K562 (cell line): ENCODE measurements at regions not wholly inside any gene's neighbourhood (a gene's known extent, or its start where the extent isn't known, plus 50 kb on each side); places are given as distances from the start of the nearest gene placed in this dataset.

Experiments used
- ATAC-seq: fragments of 200-7000 bp; cut with Tn5 transposase; 3 replicates; pipeline ENCODE4 v1.9.1; 2020; ENCODE audit warnings: moderate library complexity
- BruUV-seq: library from RNA; stranded (reverse); fragments of 400-500 nt; replicated peaks from 2 replicates; lab custom pipeline; 2021; lab: Mats Ljungman, UMichigan
- CTCF ChIA-PET: fragments of 300-600 bp; formaldehyde crosslinking; extraction: SDS; loops from one replicate; lab custom pipeline; 2021; ENCODE audit warnings: low intra/inter-chr PET ratio; lab: Yijun Ruan, JAX
- POLR2A ChIA-PET: fragments of 300-600, 350-650 bp; sonication (Branson Sonifier 250); formaldehyde crosslinking; extraction: SDS; loops from one replicate; lab custom pipeline; 2021; ENCODE audit warnings: antibody characterized with exemption, inconsistent platforms; lab: Yijun Ruan, JAX
- DNase-seq, 4 experiments: peaks; one replicate each; pipeline versions ENCODE4 v3.0.0 to v3.0.0-alpha.2; 2011 to 2018; ENCODE audit warnings: low spot score in 3 of 4, mixed read lengths in 3 of 4; ENCODE audit errors: extremely low read depth in 1 of 4
- FAIRE-seq: peaks from 2 replicates; lab custom pipeline; 2011; peaks lifted over from hg19 to GRCh38; lab: Jason Lieb, UNC
- H2AFZ ChIP-seq: 2 replicates; pipeline ENCODE4 v1.6.0; 2011; ENCODE audit warnings: low read depth, low read length, control low read depth, inconsistent platforms
- H3K27ac ChIP-seq: fragments of 200-600 bp; 3 replicates; pipeline ENCODE4 v1.8.0; 2011; ENCODE audit warnings: low read depth, mild to moderate bottlenecking, control low read depth, inconsistent platforms, low read length, moderate library complexity, mixed read lengths; ENCODE audit errors: extremely low read depth
- H3K27me3 ChIP-seq, 2 experiments: fragments of 300-600 bp in 1 of 2; 2 replicates in 1 of 2; 3 replicates in 1 of 2; pipeline versions ENCODE4 v1.6.0 to v1.8.0; 2011; ENCODE audit warnings: inconsistent platforms in 2 of 2, low read length in 2 of 2, mild to moderate bottlenecking in 1 of 2, mixed read lengths in 1 of 2, moderate library complexity in 1 of 2; ENCODE audit not compliant: control insufficient read depth in 2 of 2, insufficient read depth in 2 of 2
- H3K36me3 ChIP-seq: fragments of 300-600 bp; 3 replicates; pipeline ENCODE4 v1.8.0; 2011; ENCODE audit warnings: mild to moderate bottlenecking, low read length, inconsistent platforms; ENCODE audit not compliant: control insufficient read depth, insufficient read depth
- H3K4me1 ChIP-seq, 2 experiments: fragments of 200-600 bp in 1 of 2; replicated peaks in 1 of 2; 2 replicates in 1 of 2; 3 replicates in 1 of 2; pipeline versions ENCODE4 v1.5.1 to v1.8.0; 2011; ENCODE audit warnings: inconsistent platforms in 2 of 2, low read length in 2 of 2, mild to moderate bottlenecking in 1 of 2, mixed read lengths in 1 of 2, moderate library complexity in 1 of 2; ENCODE audit not compliant: control insufficient read depth in 2 of 2, insufficient read depth in 2 of 2
- H3K4me2 ChIP-seq: 2 replicates; pipeline ENCODE4 v1.6.1; 2011; ENCODE audit warnings: low read length, control low read depth, inconsistent platforms, mixed read lengths; ENCODE audit not compliant: insufficient read depth
- H3K4me3 ChIP-seq: fragments of 200-600 bp; sonication (generic), shearing (Covaris generic); 2 replicates; pipeline ENCODE4 v1.5.1; 2016; ENCODE audit warnings: control low read depth, inconsistent platforms
- H3K79me2 ChIP-seq: fragments of 200-600 bp; 3 replicates; pipeline ENCODE4 v1.8.0; 2011; ENCODE audit warnings: low read length, inconsistent platforms; ENCODE audit not compliant: control insufficient read depth, insufficient read depth
- H3K9ac ChIP-seq, 2 experiments: 2 replicates each; pipeline versions ENCODE4 v1.6.0 to v1.6.1; 2011; ENCODE audit warnings: low read depth in 2 of 2, low read length in 2 of 2, control low read depth in 1 of 2, inconsistent platforms in 1 of 2, mild to moderate bottlenecking in 1 of 2, mixed read lengths in 1 of 2; ENCODE audit not compliant: insufficient read depth in 1 of 2
- H3K9me1 ChIP-seq: one replicate; pipeline ENCODE4 v1.6.0; 2011; ENCODE audit warnings: inconsistent platforms, mild to moderate bottlenecking, low read length, moderate library complexity; ENCODE audit not compliant: control insufficient read depth, insufficient read depth
- H3K9me3 ChIP-seq: replicated peaks from 2 replicates; pipeline ENCODE4 v1.5.1; 2011; ENCODE audit warnings: low read depth, low read length, inconsistent platforms; ENCODE audit not compliant: control insufficient read depth, insufficient read depth
- H4K20me1 ChIP-seq: replicated peaks from 2 replicates; pipeline ENCODE4 v1.6.1; 2011; ENCODE audit warnings: low read length, inconsistent platforms, mixed read lengths; ENCODE audit not compliant: control insufficient read depth, insufficient read depth
- ATF1 ChIP-seq, 2 experiments: fragments of 450-650 bp in 1 of 2; IDR thresholded peaks; 2 replicates each; pipeline ENCODE4 v1.6.1; 2016; ENCODE audit warnings: missing compliant biosample characterization in 1 of 2, missing genetic modification characterization in 1 of 2
- FOS ChIP-seq: IDR thresholded peaks from 3 replicates; pipeline ENCODE4 v1.6.1; 2011; ENCODE audit not compliant: insufficient read length; ENCODE audit errors: extremely low read depth
- HNRNPLL ChIP-seq: fragments of 200-400 bp; formaldehyde crosslinking; IDR thresholded peaks from 2 replicates; pipeline ENCODE4 v1.6.1; 2017; ENCODE audit warnings: low read length, low read depth, mild to moderate bottlenecking; ENCODE audit not compliant: poor library complexity, severe bottlenecking
- MAZ ChIP-seq, 2 experiments: fragments of 450-650 bp in 1 of 2; sonication (generic) in 1 of 2; formaldehyde crosslinking; IDR thresholded peaks in 1 of 2; conservative IDR thresholded peaks in 1 of 2; 2 replicates each; pipeline versions ENCODE4 v1.4.0 to v1.5.0; 2020; ENCODE audit warnings: mild to moderate bottlenecking in 1 of 2, missing genetic modification reagents in 1 of 2
- RAD21 ChIP-seq, 2 experiments: fragments of 250-450 bp in 1 of 2; fragments of 450-650 bp in 1 of 2; sonication (Bioruptor Pico) in 1 of 2; formaldehyde crosslinking in 1 of 2; IDR thresholded peaks in 1 of 2; conservative IDR thresholded peaks in 1 of 2; 2 replicates each; pipeline versions ENCODE4 v1.4.0 to v1.8.0; 2020 to 2022; ENCODE audit warnings: mild to moderate bottlenecking in 2 of 2, moderate library complexity in 1 of 2
- ZNF175 ChIP-seq: fragments of 200-800 bp; sonication (Bioruptor generic); IDR thresholded peaks from 2 replicates; pipeline ENCODE4 v1.6.1; 2016; ENCODE audit warnings: low read depth, mild to moderate bottlenecking, missing genetic modification characterization, missing compliant biosample characterization
- ZNF444 ChIP-seq: fragments of 250-450 bp; sonication (Bioruptor Pico); IDR thresholded peaks from 2 replicates; pipeline ENCODE4 v1.4.0; 2020; ENCODE audit warnings: mild to moderate bottlenecking, moderate library complexity
- ZNF644 ChIP-seq: fragments of 200-800 bp; sonication (Bioruptor generic); IDR thresholded peaks from 2 replicates; pipeline ENCODE4 v1.6.1; 2016; ENCODE audit warnings: low read depth, missing genetic modification characterization, missing compliant biosample characterization
- WGBS: fragments of 100-300 bp; shearing (Covaris generic); methylation state at CpG from one replicate; pipeline ENCODE4 v1.1.6; 2016; ENCODE audit warnings: low coverage, mixed read lengths; ENCODE audit not compliant: insufficient coverage; ENCODE audit errors: missing lambda C conversion rate; 5-methylcytosine and 5-hydroxymethylcytosine counted together
- in situ Hi-C: fragments of 300-500 bp; cut with MboI; formaldehyde crosslinking; loops from 4 replicates; pipeline ENCODE4 v1.15.0; 2018; ENCODE audit warnings: inconsistent platforms, mixed read lengths
- intact Hi-C: fragments of 100-400 bp; cut with micrococcal nuclease; formaldehyde crosslinking; loops from 2 replicates; pipeline ENCODE4 v1.14.2; 2022
- TF ChIP-seq, protein P1 (sequence below): fragments of 250-450 bp; sonication (Bioruptor Pico); IDR thresholded peaks from 2 replicates; pipeline ENCODE4 v1.4.0; 2020; ENCODE audit warnings: mild to moderate bottlenecking
- TF ChIP-seq, protein P2 (sequence below), 3 experiments: IDR thresholded peaks in 2 of 3; conservative IDR thresholded peaks in 1 of 3; 2 replicates each; pipeline ENCODE4 v1.5.1; 2011 to 2012; ENCODE audit warnings: low read length in 3 of 3, mild to moderate bottlenecking in 3 of 3, control low read depth in 2 of 3, improper control_type of control experiment in 1 of 3, inconsistent platforms in 1 of 3, low read depth in 1 of 3, mixed read lengths in 1 of 3, moderate library complexity in 1 of 3; ENCODE audit not compliant: insufficient read depth in 2 of 3

DNA sequence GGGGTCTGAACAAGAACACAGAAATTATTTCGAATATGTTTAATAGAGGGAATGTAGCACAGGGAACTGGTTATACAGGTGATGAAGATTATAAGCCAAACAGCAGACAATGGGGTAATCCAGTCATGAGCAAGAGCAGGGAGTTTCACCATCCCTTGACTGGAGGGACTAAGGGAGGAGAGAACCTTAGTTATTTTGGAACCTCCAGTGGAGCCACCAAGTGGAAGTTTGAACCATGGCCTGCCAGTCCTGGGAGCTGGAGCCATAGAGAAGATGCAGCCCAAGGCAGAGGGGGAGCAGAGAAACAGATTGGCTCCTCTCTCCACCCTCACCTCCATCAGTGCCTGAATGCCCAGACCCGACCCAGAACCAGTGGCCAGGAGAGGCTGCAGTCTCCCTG lies 264.6 kb upstream of the RASGEF1B start:
- Histone ChIP-seq H3K9me3 (no peaks in the 10 kb centered on the region), H3K9me1 (no peaks in the 10 kb centered on the region), H3K9ac (no peak overlapping the region), H3K36me3 (no peaks in the 10 kb centered on the region), H3K27me3 (no peaks in the 10 kb centered on the region), H3K4me2 (no peak overlapping the region), H3K79me2 (no peaks in the 10 kb centered on the region), H3K27ac (no peak overlapping the region), H3K4me1 (no peaks in the 10 kb centered on the region)
- intact Hi-C loops (no loop called here), in situ Hi-C loops (no loop called here)
- ChIA-PET CTCF (no interaction called here), POLR2A (interaction anchor here (1.4 kb wide), 1 partner anchor 11 kb away, joined by 5 read pairs; no protein-coding TSS in a partner anchor)
- FAIRE-seq = no peak
- ATAC-seq = 0 out of 3 replicates have a peak, but pooled peaks have one; percentile 29
- BruUV-seq = no TSS peak
- TF ChIP-seq ZNF644 (tag) (no peak), ATF1 (CRISPR knock-in tag; IDR thresholded peaks at IDR 0.05) (no peak), ATF1 (tag; IDR thresholded peaks at IDR 0.05) (no peak), ZNF444 (no peak), ZNF175 (CRISPR knock-in tag) (no peak), MAZ (CRISPR knock-in tag; conservative IDR thresholded peaks at IDR 0.05 in 1 of 2, IDR thresholded peaks at IDR 0.05 in 1 of 2) (no peak), FOS (no peak), RAD21 (CRISPR knock-in tag; conservative IDR thresholded peaks at IDR 0.05 in 1 of 2, IDR thresholded peaks at IDR 0.05 in 1 of 2) (peak in 1 of 2 experiments; percentile 3; a peak in 1 of 4 replicates), HNRNPLL (no peak)
- TF ChIP-seq, protein P1, sequence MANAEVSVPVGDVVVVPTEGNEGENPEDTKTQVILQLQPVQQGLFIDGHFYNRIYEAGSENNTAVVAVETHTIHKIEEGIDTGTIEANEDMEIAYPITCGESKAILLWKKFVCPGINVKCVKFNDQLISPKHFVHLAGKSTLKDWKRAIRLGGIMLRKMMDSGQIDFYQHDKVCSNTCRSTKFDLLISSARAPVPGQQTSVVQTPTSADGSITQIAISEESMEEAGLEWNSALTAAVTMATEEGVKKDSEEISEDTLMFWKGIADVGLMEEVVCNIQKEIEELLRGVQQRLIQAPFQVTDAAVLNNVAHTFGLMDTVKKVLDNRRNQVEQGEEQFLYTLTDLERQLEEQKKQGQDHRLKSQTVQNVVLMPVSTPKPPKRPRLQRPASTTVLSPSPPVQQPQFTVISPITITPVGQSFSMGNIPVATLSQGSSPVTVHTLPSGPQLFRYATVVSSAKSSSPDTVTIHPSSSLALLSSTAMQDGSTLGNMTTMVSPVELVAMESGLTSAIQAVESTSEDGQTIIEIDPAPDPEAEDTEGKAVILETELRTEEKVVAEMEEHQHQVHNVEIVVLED (CRISPR knock-in tag) = no peak
- TF ChIP-seq, protein P2, sequence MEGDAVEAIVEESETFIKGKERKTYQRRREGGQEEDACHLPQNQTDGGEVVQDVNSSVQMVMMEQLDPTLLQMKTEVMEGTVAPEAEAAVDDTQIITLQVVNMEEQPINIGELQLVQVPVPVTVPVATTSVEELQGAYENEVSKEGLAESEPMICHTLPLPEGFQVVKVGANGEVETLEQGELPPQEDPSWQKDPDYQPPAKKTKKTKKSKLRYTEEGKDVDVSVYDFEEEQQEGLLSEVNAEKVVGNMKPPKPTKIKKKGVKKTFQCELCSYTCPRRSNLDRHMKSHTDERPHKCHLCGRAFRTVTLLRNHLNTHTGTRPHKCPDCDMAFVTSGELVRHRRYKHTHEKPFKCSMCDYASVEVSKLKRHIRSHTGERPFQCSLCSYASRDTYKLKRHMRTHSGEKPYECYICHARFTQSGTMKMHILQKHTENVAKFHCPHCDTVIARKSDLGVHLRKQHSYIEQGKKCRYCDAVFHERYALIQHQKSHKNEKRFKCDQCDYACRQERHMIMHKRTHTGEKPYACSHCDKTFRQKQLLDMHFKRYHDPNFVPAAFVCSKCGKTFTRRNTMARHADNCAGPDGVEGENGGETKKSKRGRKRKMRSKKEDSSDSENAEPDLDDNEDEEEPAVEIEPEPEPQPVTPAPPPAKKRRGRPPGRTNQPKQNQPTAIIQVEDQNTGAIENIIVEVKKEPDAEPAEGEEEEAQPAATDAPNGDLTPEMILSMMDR (IDR thresholded peaks at IDR 0.05 in 2 of 3, conservative IDR thresholded peaks at IDR 0.05 in 1 of 3; ENCODE audit: insufficient read depth in 2 of 3, low read depth in 1 of 3, low read length in 3 of 3) = peak in 1 of 3 experiments; percentile 16; a peak in 1 of 6 replicates
- TF ChIP-seq, all 486 proteins: peak for 2
- Histone ChIP-seq H3K4me3 (no peak overlapping the region), H2AFZ (no peak overlapping the region), H4K20me1 (no peaks in the 10 kb centered on the region)
- WGBS = 0% methylated on average over 2 of the region's 2 CpGs
- DNase-seq = peak in 1 of 4 experiments; percentile 8
